Trophoblast cell (in vitro differentiated cells and primary cell): ENCODE measurements at regions not wholly inside any gene's neighbourhood (a gene's known extent, or its start where the extent isn't known, plus 50 kb on each side); places are given as distances from the start of the nearest gene placed in this dataset.
A peak's percentile ranks its signal among the peaks of the same experiment; 100 is the strongest.

Source experiments
- DNase-seq, 2 donors: peaks; one replicate each; pipeline ENCODE4 v3.0.0-alpha.2; 2016
- H2AFZ ChIP-seq: 2 replicates; pipeline ENCODE4 v1.6.1; 2013; ENCODE audit warnings: low read length, moderate library complexity, mild to moderate bottlenecking; ENCODE audit not compliant: insufficient read depth, poor library complexity
- H2AK5ac ChIP-seq: 2 replicates; pipeline ENCODE4 v1.6.1; 2013; ENCODE audit warnings: mild to moderate bottlenecking, low read length
- H2BK120ac ChIP-seq: 2 replicates; pipeline ENCODE4 v1.6.1; 2013; ENCODE audit warnings: low read length, mild to moderate bottlenecking, moderate library complexity; ENCODE audit not compliant: insufficient read depth, poor library complexity
- H2BK12ac ChIP-seq: 2 replicates; pipeline ENCODE4 v1.6.1; 2013; ENCODE audit warnings: mild to moderate bottlenecking, low read length, moderate library complexity
- H2BK5ac ChIP-seq: 2 replicates; pipeline ENCODE4 v1.6.1; 2013; ENCODE audit warnings: low read length, low read depth, moderate library complexity, mild to moderate bottlenecking; ENCODE audit not compliant: poor library complexity
- H3K14ac ChIP-seq: 2 replicates; pipeline ENCODE4 v1.6.1; 2013; ENCODE audit warnings: mild to moderate bottlenecking, low read length
- H3K18ac ChIP-seq: 2 replicates; pipeline ENCODE4 v1.6.1; 2013; ENCODE audit warnings: mild to moderate bottlenecking, low read length
- H3K23ac ChIP-seq: 2 replicates; pipeline ENCODE4 v1.6.1; 2013; ENCODE audit warnings: low read length
- H3K27ac ChIP-seq: 2 replicates; pipeline ENCODE4 v1.5.1; 2013; ENCODE audit warnings: low read depth, mild to moderate bottlenecking, inconsistent platforms, low read length, moderate library complexity
- H3K27me3 ChIP-seq: 2 replicates; pipeline ENCODE4 v1.6.1; 2013; ENCODE audit warnings: inconsistent platforms, mild to moderate bottlenecking, low read length, moderate library complexity; ENCODE audit not compliant: insufficient read depth
- H3K36me3 ChIP-seq, 2 experiments: 1 replicate in 1 of 2; 2 replicates in 1 of 2; pipeline ENCODE4 v1.6.1; 2013; ENCODE audit warnings: low read length in 2 of 2, mild to moderate bottlenecking in 2 of 2, moderate library complexity in 1 of 2; ENCODE audit not compliant: insufficient read depth in 2 of 2, control insufficient read depth in 1 of 2
- H3K4ac ChIP-seq: 2 replicates; pipeline ENCODE4 v1.6.1; 2013; ENCODE audit warnings: low read depth, mild to moderate bottlenecking, low read length, moderate library complexity
- H3K4me1 ChIP-seq, 2 experiments: 1 replicate in 1 of 2; 2 replicates in 1 of 2; pipeline ENCODE4 v1.6.1; 2013; ENCODE audit warnings: low read length in 2 of 2, mild to moderate bottlenecking in 2 of 2, moderate library complexity in 1 of 2; ENCODE audit not compliant: insufficient read depth in 2 of 2, control insufficient read depth in 1 of 2
- H3K4me2 ChIP-seq: 2 replicates; pipeline ENCODE4 v1.6.1; 2013; ENCODE audit warnings: inconsistent platforms, mild to moderate bottlenecking, low read length, moderate library complexity
- H3K4me3 ChIP-seq: 2 replicates; pipeline ENCODE4 v1.5.1; 2013; ENCODE audit warnings: mild to moderate bottlenecking, low read depth, low read length, inconsistent platforms
- H3K79me1 ChIP-seq: one replicate; pipeline ENCODE4 v1.6.1; 2013; ENCODE audit warnings: low read length
- H3K79me2 ChIP-seq: 2 replicates; pipeline ENCODE4 v1.6.1; 2013; ENCODE audit warnings: low read length, mild to moderate bottlenecking; ENCODE audit not compliant: control insufficient read depth, insufficient read depth, poor library complexity
- H3K9ac ChIP-seq: 2 replicates; pipeline ENCODE4 v1.6.1; 2013; ENCODE audit warnings: mild to moderate bottlenecking, low read length
- H3K9me3 ChIP-seq: 2 replicates; pipeline ENCODE4 v1.6.1; 2013; ENCODE audit warnings: low read depth, mild to moderate bottlenecking, control low read depth, inconsistent platforms, low read length; ENCODE audit not compliant: insufficient read depth
- H4K12ac ChIP-seq: 2 replicates; pipeline ENCODE4 v1.6.1; 2013; ENCODE audit warnings: low read depth, mild to moderate bottlenecking, low read length, moderate library complexity
- H4K8ac ChIP-seq: 2 replicates; pipeline ENCODE4 v1.6.1; 2013; ENCODE audit warnings: low read depth, mild to moderate bottlenecking, low read length, moderate library complexity
- H4K91ac ChIP-seq: one replicate; pipeline ENCODE4 v1.6.1; 2013; ENCODE audit warnings: low read depth, mild to moderate bottlenecking, low read length, moderate library complexity
- WGBS: extraction: QIAGEN DNeasy Blood & Tissue Kit; methylation state at CpG from one replicate; pipeline ENCODE4 v1.1.7; 2013; ENCODE audit warnings: missing lambda C conversion rate; ENCODE audit not compliant: insufficient read length, insufficient coverage; ENCODE audit errors: extremely low coverage; 5-methylcytosine and 5-hydroxymethylcytosine counted together

- no peak overlapping the region for H2BK12ac ChIP-seq
- no peak overlapping the region for H3K4me3 ChIP-seq
- no peak overlapping the region for H3K9ac ChIP-seq
- H3K4me1 ChIP-seq: no peaks in the 10 kb centered on the region
- no peak overlapping the region for H2BK5ac ChIP-seq
- no CpG with 5 or more reads among the region's 4 CpGs for WGBS
- H4K91ac ChIP-seq: no peak overlapping the region
- H2AK5ac ChIP-seq: no peak overlapping the region
- DNase-seq: no peak
- H2AFZ ChIP-seq: no peak overlapping the region
- H3K23ac ChIP-seq: no peak overlapping the region
- no peak overlapping the region for H3K4me2 ChIP-seq
- H3K79me2 ChIP-seq: no peaks in the 10 kb centered on the region
- no peak overlapping the region for H3K27ac ChIP-seq
- no peak overlapping the region for H3K4ac ChIP-seq
- H4K12ac ChIP-seq: no peak overlapping the region
- no peak overlapping the region for H3K14ac ChIP-seq
- H2BK120ac ChIP-seq: no peak overlapping the region
- H4K8ac ChIP-seq: no peak overlapping the region
- no peaks in the 10 kb centered on the region for H3K27me3 ChIP-seq
- H3K9me3 ChIP-seq: no peaks in the 10 kb centered on the region
- H3K79me1 ChIP-seq: no peaks in the 10 kb centered on the region
- no peak overlapping the region for H3K18ac ChIP-seq
- H3K36me3 ChIP-seq: no peaks in the 10 kb centered on the region
These were observed 101.4 kb upstream of the SOX2 start for GRCh38 chr3:181610083-181610972.

GRCh38 chr3:181609030-181609767 lies 102.5 kb upstream of the SOX2 start:
- WGBS: no CpG with 5 or more reads among the region's 1 CpG
- H3K27me3 ChIP-seq: no peaks in the 10 kb centered on the region

GRCh38 chr3:181604267-181604666 lies 107.5 kb upstream of the SOX2 start:
- Histone ChIP-seq H3K18ac (no peak overlapping the region), H4K91ac (no peak overlapping the region), H4K8ac (no peak overlapping the region), H2BK5ac (no peak overlapping the region), H2BK12ac (no peak overlapping the region), H3K27me3 (no peaks in the 10 kb centered on the region), H3K4ac (no peak overlapping the region), H3K79me2 (no peaks in the 10 kb centered on the region), H4K12ac (no peak overlapping the region), H3K4me1 (no peaks in the 10 kb centered on the region), H2AK5ac (no peak overlapping the region), H2AFZ (no peak overlapping the region), H3K9ac (no peak overlapping the region), H3K36me3 (no peaks in the 10 kb centered on the region), H3K23ac (no peak overlapping the region), H3K4me3 (no peak overlapping the region), H3K14ac (no peak overlapping the region), H3K4me2 (no peak overlapping the region), H2BK120ac (no peak overlapping the region), H3K27ac (no peak overlapping the region), H3K79me1 (no peaks in the 10 kb centered on the region), H3K9me3 (no peaks in the 10 kb centered on the region)
- no peak for DNase-seq
- no CpG with 5 or more reads among the region's 3 CpGs for WGBS

More at GRCh38 chr3:181609030-181609767, 102.5 kb upstream of the SOX2 start:
- Histone ChIP-seq H3K4me1 (no peaks in the 10 kb centered on the region), H3K4me2 (no peak overlapping the region), H3K23ac (no peak overlapping the region), H2BK120ac (no peak overlapping the region), H3K27ac (no peak overlapping the region), H2BK5ac (no peak overlapping the region), H2BK12ac (no peak overlapping the region), H3K79me2 (no peaks in the 10 kb centered on the region), H4K91ac (no peak overlapping the region), H2AK5ac (no peak overlapping the region), H3K4me3 (no peak overlapping the region), H4K8ac (no peak overlapping the region), H4K12ac (no peak overlapping the region), H3K79me1 (no peaks in the 10 kb centered on the region), H3K14ac (no peak overlapping the region), H3K4ac (no peak overlapping the region), H3K36me3 (no peaks in the 10 kb centered on the region), H2AFZ (no peak overlapping the region), H3K9me3 (no peaks in the 10 kb centered on the region), H3K9ac (no peak overlapping the region), H3K18ac (no peak overlapping the region)
- DNase-seq: no peak

- Histone ChIP-seq H2BK5ac (no peak overlapping the region), H3K79me2 (no peaks in the 10 kb centered on the region), H3K14ac (no peak overlapping the region), H2BK120ac (no peak overlapping the region), H3K79me1 (no peaks in the 10 kb centered on the region), H4K12ac (no peak overlapping the region), H3K4me2 (no peak overlapping the region), H3K4ac (no peak overlapping the region), H4K8ac (no peak overlapping the region), H2AK5ac (no peak overlapping the region), H3K23ac (no peak overlapping the region), H3K18ac (no peak overlapping the region), H3K9ac (peak overlapping the region; percentile 27), H3K4me1 (no peaks in the 10 kb centered on the region), H2AFZ (no peak overlapping the region), H4K91ac (no peak overlapping the region), H2BK12ac (no peak overlapping the region), H3K27ac (no peak overlapping the region), H3K27me3 (no peaks in the 10 kb centered on the region), H3K4me3 (no peak overlapping the region), H3K36me3 (no peaks in the 10 kb centered on the region), H3K9me3 (no peaks in the 10 kb centered on the region)
- DNase-seq: no peak
These were observed 115.6 kb upstream of the SOX2 start for GRCh38 chr3:181596126-181596525.
